Right lobe of liver (tissue), 4 donors: ENCODE measurements at regions not wholly inside any gene's neighbourhood (a gene's known extent, or its start where the extent isn't known, plus 50 kb on each side); places are given as distances from the start of the nearest gene placed in this dataset.

Source experiments
- CTCF ChIP-seq, 4 donors: fragments of 200-600 bp in 3 of 4; fragments of 450-650 bp in 1 of 4; IDR thresholded peaks; one replicate each; pipeline versions ENCODE4 v1.5.1 to v1.8.0; 2016 to 2022; ENCODE audit warnings: antibody characterized with exemption in 4 of 4, mild to moderate bottlenecking in 2 of 4
- POLR2A ChIP-seq: fragments of 450-650 bp; IDR thresholded peaks from one replicate; pipeline ENCODE4 v1.6.1; 2017; ENCODE audit warnings: antibody characterized with exemption, mild to moderate bottlenecking
- donor health status: DM: no; HTN: no; CAD: no.
- donor health status: DM: no; HTN: no; CAD: no.
- donor health status: DM: no; HTN: yes; CAD: no.

GRCh38 chr5:3349704-3350565, 245.7 kb upstream of the IRX1 start:
- TF ChIP-seq CTCF (IDR thresholded peaks at IDR 0.05) (no peak), POLR2A (no peak)
